ENCODE measurements at regions not wholly inside any gene's neighbourhood (a gene's known extent, or its start where the extent isn't known, plus 50 kb on each side); places are given as distances from the start of the nearest gene placed in this dataset.

- intact Hi-C loops (cut with DNase I, micrococcal nuclease) = no loop called here
Measured at GRCh38 chr5:97778451-97778850, 595.4 kb upstream of the RIOK2 start.

DNA sequence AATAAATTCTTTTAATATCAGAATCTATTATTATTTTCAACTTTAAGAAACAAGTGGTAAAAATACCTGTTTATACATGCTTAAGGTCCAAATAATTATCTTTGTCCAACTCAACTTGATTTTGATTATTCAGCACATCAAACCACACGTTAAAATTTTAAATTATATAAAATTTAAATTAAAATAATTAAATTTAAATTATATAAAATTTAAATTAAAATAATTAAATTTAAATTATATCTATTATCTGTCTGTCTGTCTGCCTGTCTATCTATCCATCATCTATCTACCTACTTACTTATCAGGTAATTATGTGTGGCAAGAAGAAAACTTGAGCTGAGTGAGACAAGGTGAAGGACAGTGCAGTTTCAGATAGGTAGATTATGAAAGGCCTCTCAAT is 605.3 kb upstream of the RIOK2 start:
- ATAC-seq (no peak), DNase-seq (no peak)
- H3K4me3 ChIP-seq = no peak overlapping the region
- no peaks in the 10 kb centered on the region for H3K36me3 ChIP-seq (ENCODE audit: low read depth)
- TF ChIP-seq, protein P1, sequence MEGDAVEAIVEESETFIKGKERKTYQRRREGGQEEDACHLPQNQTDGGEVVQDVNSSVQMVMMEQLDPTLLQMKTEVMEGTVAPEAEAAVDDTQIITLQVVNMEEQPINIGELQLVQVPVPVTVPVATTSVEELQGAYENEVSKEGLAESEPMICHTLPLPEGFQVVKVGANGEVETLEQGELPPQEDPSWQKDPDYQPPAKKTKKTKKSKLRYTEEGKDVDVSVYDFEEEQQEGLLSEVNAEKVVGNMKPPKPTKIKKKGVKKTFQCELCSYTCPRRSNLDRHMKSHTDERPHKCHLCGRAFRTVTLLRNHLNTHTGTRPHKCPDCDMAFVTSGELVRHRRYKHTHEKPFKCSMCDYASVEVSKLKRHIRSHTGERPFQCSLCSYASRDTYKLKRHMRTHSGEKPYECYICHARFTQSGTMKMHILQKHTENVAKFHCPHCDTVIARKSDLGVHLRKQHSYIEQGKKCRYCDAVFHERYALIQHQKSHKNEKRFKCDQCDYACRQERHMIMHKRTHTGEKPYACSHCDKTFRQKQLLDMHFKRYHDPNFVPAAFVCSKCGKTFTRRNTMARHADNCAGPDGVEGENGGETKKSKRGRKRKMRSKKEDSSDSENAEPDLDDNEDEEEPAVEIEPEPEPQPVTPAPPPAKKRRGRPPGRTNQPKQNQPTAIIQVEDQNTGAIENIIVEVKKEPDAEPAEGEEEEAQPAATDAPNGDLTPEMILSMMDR (IDR thresholded peaks at IDR 0.05) = no peak
- intact Hi-C loops (cut with DNase I, micrococcal nuclease) = no loop called here
- H3K4me1 ChIP-seq (ENCODE audit: low read depth) = no peaks in the 10 kb centered on the region
- no peaks in the 10 kb centered on the region for H3K9me3 ChIP-seq

More at GRCh38 chr5:97778451-97778850, 595.4 kb upstream of the RIOK2 start:
- H3K4me1 ChIP-seq (ENCODE audit: low read depth) = no peaks in the 10 kb centered on the region
- no peaks in the 10 kb centered on the region for H3K36me3 ChIP-seq (ENCODE audit: low read depth)
- TF ChIP-seq, protein P1 (IDR thresholded peaks at IDR 0.05) = no peak
- DNase-seq = no peak
- H3K9me3 ChIP-seq = peaks cover 5% of the 10 kb centered on the region
- H3K4me3 ChIP-seq = no peak overlapping the region
- no peak for ATAC-seq

DNA sequence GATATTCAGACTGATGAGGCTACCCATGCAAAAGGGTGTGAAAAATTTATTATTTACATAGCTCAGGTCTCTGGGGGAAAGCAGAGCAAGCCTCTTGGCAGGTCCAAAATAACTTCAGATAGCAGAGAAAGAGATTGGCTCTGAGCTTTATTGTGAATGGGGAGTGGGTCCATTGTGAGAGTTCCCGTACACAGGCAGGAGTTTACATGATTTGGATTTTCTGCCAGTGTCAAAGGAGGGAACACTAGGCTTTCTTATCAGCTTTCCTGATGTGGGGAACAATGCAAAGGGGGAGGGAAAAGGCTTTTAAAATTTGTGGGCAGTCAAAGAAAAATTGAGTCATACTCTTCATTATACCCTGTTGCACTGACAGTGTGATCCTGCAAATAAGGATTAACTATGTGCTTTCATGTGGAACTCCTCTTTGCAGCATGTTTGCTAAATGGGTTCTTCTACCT is 615.0 kb upstream of the RIOK2 start:
- Histone ChIP-seq H3K9me3 (peaks cover 8% of the 10 kb centered on the region), H3K4me1 (ENCODE audit: low read depth) (no peaks in the 10 kb centered on the region), H3K36me3 (ENCODE audit: low read depth) (no peaks in the 10 kb centered on the region), H3K4me3 (no peak overlapping the region)
- DNase-seq = no peak
- ATAC-seq = no peak
- TF ChIP-seq, protein P1 (IDR thresholded peaks at IDR 0.05) = no peak
- intact Hi-C loops (cut with DNase I, micrococcal nuclease) = no loop called here

DNA sequence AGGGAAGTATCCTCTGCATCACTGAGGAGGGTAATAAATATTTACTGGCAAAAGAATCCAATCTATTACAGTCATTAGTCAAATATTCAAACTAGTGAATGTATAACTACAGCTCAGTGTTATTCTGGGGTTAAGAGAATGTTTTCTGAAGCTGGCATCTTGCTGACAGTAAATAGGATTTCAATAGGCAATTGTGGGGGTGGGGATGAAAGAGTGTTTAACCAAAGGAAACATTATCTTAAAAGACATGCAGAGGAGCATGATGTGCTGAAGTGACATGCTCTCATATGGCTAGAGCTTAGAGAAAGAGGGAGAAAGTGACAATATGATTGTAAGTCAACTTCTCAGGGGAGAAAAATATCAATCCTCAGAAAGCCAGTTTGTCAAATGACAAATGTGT is 618.4 kb upstream of the RIOK2 start:
- TF ChIP-seq, protein P1 (IDR thresholded peaks at IDR 0.05) = no peak
- H3K9me3 ChIP-seq = peaks cover 25% of the 10 kb centered on the region
- no peak for ATAC-seq
- H3K36me3 ChIP-seq (ENCODE audit: low read depth) = no peaks in the 10 kb centered on the region
- no peak for DNase-seq
- intact Hi-C loops (cut with DNase I, micrococcal nuclease) = no loop called here
- H3K4me3 ChIP-seq = no peak overlapping the region
- H3K4me1 ChIP-seq (ENCODE audit: low read depth) = no peaks in the 10 kb centered on the region

GRCh38 chr5:97820138-97820537 is 637.1 kb upstream of the RIOK2 start:
- ATAC-seq (no peak), DNase-seq (no peak)
- no peaks in the 10 kb centered on the region for H3K36me3 ChIP-seq (ENCODE audit: low read depth)
- peaks cover 2% of the 10 kb centered on the region for H3K9me3 ChIP-seq
- TF ChIP-seq, protein P1 (IDR thresholded peaks at IDR 0.05) = no peak
- no peaks in the 10 kb centered on the region for H3K4me1 ChIP-seq (ENCODE audit: low read depth)
- no peak overlapping the region for H3K4me3 ChIP-seq
- intact Hi-C loops (cut with DNase I, micrococcal nuclease) = no loop called here
